Left lobe of liver (tissue), 2 donors: ENCODE measurements at regions not wholly inside any gene's neighbourhood (a gene's known extent, or its start where the extent isn't known, plus 50 kb on each side); places are given as distances from the start of the nearest gene placed in this dataset.

Source experiments
- ATAC-seq: fragments of 200-7000 bp; cut with Tn5 transposase; one replicate; pipeline ENCODE4 v1.9.1; 2020; ENCODE audit warnings: mild to moderate bottlenecking, moderate library complexity
- DNase-seq: peaks from one replicate; pipeline ENCODE4 v3.0.0-alpha.2; 2020; ENCODE audit warnings: low spot score
- donor health status: DM: no; HTN: no; CAD: no; lungs with moderate emphysema.
- donor health status: DM: no; HTN: yes; CAD: no.

DNA sequence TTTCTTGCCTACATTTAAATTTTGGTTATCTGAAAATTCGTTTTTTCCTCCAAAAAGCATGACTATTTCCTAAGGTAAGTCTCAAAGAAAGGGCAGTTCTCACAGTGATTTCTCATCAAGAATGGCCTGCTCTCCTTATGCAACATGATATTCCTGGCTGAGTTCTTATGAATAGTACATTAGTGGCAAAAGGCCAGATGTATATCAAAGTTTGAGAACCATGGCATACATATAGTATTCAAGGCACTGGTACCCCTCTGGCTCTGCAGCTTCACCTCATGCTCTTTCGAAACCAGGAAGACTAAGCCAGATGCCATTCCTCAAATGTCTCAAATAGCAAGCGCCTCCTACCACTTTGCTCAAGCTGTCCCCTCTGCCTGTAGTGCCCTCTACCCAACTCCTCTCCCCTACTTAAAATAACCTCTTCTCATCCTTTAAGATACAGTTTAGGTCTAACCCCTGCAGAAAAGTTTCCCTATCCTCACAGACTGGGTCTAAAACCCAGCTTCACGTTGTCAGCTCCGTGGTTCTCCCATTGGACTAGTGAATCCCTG, 280.3 kb downstream of the HACE1 start:
- ATAC-seq (no peak), DNase-seq (no peak)

DNA sequence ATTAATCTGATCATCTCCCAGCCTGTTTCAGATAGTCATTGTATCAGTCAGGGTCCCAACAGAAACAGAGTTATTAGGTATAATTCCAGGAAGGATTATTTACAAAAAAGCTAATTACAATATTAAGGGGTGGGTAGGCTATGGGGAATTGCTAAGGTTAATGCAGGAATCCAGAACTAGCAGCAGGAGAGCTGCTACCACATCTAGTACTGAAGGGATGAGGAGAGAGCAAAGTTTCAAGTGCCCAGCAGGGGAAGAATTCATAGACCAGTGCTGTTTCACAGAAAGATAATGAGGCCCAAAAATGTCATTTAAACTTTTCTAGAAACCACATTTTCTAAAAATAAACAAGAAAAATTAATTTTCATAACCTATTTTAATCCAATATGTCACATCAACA, 284.2 kb downstream of the HACE1 start:
- ATAC-seq (no peak), DNase-seq (no peak)

DNA sequence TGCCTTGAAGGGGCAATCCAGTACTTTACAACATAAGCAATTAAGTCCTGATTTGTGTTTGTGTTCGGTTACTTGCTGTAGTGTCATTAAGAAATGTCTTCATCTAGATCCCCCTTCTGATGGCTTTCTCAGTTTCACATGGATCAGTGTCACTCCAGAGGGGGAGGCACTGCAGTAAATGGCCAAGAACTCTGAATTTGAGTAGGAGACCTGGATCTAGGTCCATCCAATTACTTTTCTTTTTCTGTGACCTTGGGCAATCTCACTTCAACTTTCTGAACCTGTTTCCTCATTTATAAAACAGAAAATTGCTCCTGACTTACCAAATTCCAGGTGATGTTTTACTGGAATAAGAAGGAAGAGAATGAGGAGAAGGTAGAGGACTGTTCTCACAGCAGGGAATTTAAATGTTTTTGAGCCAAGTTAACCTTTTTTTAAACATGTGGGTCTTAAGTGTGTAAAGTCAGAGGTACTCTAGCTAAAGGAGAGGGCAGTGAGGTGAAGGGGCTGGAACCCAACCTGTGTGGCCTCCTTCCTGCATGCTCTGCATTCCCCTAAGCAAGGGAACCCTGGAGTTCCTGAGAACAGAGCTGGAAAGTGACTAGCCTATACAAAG, 285.5 kb downstream of the HACE1 start:
- DNase-seq (no peak), ATAC-seq (no peak)

DNA sequence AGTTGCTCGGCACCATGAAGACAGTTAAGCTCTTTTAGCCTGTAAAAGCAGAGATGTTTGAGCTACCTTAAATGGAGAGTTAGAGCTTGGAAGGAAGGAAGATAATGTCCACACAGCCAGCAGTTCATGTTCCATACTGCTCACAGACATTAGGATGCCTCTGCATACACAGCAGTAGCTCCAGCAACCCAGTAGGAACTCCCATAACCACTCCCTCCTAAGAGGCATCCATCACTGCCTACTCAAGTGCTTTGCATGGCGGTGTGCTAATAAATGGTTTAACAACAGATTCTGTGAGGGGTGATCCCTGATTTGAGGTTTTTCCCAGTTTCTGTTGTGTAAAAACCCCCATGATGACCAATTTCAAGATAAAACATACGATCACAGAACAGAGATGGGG, 286.4 kb downstream of the HACE1 start:
- DNase-seq (no peak), ATAC-seq (no peak)

DNA sequence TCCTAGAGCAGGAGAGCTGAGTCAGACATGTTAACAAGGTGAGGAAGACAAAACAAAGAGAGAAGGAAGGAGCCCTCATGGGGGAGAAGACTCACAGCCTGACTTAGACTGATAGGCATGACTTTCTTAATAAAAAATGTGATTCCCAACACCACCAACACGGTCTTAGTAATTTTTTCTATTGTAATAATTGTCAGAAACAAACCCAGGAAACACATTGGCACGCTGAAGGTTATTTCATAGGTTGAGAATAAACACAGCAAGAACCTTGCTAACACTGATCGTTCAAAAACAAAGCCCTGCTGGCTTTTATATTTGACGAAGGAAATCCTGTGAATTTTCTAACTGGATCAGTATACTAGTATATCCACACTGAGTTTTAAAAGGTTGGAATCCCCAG, 286.8 kb downstream of the HACE1 start:
- DNase-seq (no peak), ATAC-seq (no peak)

DNA sequence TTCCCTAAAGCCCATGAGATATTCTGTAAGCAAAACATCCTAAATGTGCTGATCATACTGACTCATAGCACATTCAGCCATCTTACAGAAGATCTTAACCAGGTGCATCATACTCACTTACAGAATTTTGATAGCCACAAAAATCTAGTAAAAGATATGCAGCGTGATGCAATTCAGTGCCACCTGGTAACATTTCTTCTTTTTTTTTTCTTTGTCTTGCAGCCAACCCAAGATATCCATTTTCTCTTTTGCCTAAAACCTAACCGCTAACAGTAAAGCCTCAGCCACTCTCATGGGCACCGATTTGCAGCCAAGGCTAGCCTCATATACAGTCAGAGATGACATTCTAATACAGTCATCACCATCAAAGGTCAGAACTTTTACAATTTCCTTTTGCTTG, 293.3 kb downstream of the HACE1 start:
- no peak for ATAC-seq
- DNase-seq = no peak

DNA sequence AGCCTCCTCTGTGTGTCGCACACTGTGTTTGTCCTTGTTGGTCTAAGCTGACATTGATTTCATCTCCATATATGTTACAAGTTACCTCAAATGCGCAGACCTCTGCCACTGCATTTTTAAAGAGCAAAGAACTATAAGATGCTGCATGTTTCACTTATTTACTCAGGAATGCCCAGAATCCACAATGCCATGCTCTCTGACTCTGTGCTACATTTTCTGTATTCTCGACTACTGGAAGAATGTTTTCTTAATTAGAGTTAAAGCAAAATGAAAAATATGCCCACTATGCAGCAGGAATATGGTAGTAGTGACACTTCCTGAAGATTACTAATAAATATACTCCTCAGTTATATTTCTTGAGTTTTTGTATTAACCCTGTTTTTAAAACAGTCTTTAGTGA, 296.4 kb downstream of the HACE1 start:
- ATAC-seq (no peak), DNase-seq (no peak)

DNA sequence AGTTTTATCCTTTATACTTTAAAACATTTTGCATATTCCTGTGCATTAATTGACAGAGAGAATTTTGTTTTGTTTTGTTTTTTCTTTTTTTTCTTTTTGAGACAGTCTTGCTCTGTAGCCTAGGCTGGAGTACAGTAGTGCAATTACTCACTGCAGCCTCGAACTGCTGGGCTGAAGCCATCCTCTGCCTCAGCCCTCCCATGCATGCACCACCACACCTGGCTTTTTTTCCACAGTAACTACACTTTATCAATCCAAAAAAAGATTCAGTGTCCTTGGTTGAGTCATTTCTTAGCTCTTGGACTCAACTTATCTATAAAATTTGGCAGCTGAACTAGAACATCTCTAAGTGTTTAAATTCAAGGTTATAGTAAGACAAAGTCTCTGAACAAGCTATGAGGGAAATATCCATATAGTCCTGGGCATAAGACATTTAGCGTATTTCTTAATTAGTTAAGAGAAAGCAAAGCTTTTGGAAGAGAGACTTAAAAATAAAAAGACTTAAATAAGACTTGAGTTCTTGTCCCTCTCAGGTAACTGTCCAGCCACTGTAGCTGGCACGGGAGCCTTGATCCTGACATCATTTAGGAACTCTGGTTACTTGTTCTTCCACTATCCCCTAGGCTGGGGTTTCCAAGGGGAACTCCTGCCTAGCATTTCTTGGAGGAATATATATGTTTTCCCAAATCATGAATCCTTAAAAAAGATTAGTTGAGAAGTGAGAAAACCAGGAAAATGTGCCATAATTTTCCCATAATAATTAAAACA, 300.1 kb downstream of the HACE1 start:
- DNase-seq (no peak), ATAC-seq (no peak)

DNA sequence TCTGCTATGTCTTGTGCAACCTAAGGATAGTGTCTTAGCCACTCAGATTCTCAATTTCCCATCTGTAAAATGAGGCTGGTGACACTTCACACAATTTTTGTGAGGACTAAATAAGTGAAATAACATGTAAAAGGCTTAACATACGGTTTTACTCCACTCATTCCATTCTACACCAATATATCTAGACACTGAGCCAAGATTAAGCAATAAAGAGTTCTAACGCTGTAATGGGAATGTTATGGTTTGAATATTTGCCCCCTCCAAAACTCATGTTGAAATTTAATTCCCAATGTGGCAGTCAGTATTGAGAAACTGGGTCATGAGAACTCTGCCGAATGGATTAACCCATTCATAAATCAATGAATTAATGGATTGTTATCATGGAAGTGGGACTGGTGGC, 301.0 kb downstream of the HACE1 start:
- DNase-seq (no peak), ATAC-seq (no peak)

DNA sequence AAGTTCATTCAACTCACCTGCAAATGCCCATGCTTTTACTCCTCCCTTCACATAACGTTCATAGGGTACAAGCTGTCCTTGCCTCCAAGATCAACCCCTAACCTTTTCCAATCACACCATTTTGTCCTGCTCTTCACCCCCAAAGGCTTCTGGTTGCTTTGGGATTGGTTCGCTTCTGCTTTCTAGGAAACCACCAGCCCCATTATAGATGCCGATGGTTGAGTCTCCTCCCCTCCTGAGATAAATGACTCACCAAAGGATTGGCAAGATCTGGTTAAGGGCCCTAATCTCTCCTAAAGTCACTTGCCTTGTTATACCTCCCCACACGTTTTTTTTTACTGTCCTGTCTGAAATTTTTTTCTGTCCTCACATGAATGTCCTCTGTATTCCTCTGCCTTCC, 311.4 kb downstream of the HACE1 start:
- ATAC-seq (no peak), DNase-seq (no peak)

DNA sequence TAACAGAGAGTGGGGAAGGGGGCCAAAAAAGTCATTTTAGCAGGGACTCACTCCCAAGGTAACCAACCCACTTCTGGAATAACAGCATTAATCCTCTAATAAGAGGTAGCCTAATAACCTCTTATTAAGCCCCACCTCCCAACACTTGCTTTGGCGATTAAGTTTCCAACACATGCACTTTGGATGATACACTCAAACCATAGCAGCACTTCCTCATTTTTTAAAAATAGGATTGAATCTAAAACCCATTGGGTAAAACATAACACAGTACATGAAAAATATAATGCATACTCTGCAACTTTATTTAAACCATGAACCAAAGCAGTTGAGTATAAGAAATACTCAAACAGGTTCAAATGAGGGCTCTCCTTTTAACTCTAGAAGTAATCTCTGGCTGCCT, 318.3 kb downstream of the HACE1 start:
- DNase-seq = no peak
- no peak for ATAC-seq

DNA sequence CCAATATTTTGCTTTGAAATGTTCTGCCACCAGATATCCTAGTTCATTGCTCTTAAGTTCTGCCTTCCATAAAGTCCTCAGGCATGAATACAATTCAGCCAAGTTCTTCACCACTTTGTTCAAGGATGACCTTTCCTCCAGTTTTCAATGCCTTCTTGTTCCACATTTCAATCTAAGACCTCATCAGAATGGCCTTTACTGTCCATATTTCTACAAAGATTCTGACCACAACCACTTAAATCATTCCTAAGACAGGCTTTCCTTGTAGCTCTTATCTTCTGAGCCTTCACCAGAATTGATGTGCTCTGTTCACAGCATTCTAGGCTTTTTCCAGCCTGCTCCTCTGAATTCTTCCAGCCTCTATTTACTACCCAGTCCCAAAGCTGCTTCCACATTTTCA, 319.0 kb downstream of the HACE1 start:
- ATAC-seq = no peak
- DNase-seq = no peak

DNA sequence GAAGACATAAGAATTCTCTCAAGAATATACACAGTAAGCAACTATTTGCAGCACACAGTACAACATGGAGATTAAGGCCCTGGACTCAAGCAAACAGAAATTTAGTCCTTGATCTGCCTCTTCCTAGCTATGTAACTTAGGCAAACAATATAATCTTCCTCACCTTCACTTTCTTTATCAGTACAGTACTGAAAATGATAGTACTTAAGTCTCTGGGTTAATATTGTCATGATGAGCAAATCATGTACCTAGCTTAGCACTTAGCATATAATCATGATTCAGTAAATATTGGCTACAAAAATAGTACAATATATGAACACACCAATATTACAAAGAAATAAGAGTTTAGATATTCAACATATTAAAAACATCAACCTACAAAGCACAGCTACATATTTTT, 320.5 kb downstream of the HACE1 start:
- no peak for DNase-seq
- ATAC-seq = no peak

DNA sequence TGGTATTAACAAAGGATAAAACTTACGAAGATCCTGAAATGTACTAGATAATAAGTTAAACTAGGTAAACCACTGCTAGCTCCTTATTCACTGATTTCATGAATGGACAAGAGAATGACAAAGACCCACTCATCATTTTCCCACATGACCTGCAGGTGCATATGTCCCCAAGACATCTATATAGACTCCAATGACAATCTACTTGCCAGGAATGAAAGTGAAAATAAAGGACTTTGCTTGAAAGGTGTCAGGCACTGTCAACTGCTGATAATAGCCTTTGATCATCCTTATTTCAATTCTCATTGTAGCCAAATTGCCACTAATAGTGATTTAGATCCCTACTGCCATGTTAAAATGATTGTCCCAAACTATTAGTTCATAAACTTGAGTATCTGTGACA, 321.8 kb downstream of the HACE1 start:
- ATAC-seq (no peak), DNase-seq (no peak)

DNA sequence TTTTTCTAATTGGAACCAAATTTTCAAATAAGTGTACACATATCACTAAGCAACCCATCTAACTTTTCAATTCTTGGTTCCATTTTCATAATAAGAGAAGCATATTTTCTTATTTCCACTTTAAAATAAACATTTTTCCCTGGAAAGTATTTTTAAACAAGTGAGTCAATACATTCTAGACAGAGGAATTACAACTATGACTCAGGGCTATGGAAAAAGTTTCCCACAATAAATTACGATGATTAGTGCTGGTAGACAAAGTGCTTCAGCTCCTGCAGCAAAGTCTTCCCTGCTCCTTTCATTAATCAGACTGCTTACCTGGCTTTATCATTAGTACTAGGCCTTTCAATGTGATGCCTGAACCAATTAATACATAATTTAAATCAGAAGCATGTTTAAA, 322.5 kb downstream of the HACE1 start:
- DNase-seq (no peak), ATAC-seq (no peak)

DNA sequence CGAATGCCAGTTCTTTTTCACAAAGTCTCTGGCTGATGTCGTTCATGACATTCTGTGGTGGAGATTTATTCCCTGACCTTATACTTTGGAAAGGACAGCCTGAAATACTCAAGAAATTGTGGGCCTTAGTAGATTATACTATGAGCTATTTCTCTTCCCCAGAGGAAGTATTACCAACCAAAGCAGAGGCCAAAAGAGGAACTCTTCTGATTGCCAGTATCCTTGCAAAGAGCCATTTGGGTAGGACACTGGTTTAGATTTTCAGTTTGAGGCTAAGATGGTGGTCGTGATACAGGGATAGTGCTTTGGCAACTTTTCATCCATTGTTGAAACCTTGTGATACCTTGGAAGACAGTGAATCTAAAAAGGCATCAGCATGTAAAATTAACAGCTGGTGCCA, 327.3 kb downstream of the HACE1 start:
- DNase-seq (no peak), ATAC-seq (no peak)

DNA sequence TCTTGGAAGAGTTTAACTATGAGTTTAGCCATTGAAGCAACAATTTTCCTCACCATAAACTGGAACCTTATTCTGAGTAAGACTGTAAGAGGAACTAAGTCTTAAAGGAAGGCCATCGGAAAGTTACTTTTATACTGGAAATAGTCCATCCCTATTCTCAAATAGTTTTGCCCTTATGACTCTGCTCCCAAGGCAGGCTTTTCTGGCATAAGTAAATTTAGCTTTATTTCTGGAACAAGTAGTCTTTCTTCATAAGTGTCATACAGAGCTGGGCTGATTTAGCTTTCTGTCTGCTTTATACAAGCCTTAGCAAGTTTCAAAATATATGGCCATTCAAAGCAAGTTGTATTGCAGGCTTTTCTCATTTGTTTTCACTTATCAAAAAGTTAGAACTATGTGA, 328.1 kb downstream of the HACE1 start:
- DNase-seq (no peak), ATAC-seq (no peak)

DNA sequence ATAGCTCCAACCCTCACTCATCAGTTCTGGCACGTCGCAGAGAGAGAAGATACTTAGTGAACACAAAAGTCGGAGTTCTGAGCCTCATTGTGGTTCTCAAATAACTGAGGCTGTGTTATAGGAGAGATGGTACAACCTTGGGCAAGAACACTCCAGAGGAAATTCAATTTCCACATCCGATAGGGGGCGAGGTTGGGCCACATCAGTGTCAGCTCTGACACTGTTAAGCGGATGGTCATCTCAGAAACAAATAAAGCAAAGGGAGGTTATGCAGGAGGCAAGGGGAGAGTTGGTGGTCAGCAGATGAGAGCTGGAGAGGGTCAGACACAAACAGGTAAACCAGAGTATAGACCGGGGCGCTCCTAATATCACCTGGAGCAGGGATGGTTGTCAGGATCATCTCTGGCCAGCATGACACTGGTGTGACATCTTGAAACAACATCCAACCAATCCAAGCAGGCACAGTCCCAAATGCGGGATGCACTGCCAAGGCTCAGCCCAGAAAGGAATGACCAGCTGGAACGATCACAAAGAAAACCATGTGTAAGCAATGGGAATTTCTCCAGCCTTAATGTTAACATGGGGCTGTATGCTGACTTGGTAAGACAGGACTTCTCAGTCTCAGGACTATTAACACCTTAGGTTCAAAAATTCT, 331.8 kb downstream of the HACE1 start:
- DNase-seq (no peak), ATAC-seq (peak; percentile 63)

DNA sequence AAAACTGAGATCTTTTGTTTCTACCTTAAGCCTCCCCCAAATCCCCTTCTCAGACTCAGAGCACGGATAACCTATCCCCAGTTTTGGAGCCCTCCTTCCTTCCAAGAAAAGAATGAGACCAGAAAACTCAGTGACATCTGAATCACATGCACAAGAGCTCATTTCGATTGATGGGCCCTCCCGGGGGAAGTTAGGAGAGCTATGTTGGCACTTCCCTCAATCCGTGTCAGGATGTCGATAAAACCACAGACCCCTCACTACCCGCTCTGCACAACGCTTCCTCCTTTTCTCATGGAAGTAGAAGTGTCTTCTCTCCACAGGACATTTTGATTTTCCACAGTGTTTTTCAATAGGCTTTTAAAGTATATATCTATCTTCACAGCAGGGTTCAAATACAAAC, 332.4 kb downstream of the HACE1 start:
- no peak for ATAC-seq
- no peak for DNase-seq

DNA sequence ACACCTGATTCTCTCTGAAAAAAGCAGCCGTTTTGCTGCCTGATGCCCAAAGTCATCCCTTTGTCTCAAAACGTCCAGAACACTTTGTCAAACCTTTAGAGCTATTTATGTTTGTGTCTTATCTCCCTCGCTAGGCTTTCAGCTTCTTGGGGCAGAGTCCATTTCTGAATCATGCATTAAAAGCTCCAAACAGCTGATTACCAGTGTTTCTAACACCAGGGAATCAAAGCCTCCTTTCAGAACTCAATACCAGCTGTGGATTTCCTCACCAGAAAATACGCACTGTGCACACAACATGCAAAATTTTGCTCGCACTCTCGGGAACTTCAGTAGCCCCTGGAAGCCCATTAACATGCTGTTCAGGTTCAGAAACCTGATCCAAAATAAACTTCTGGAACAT, 333.3 kb downstream of the HACE1 start:
- DNase-seq (no peak), ATAC-seq (no peak)

DNA sequence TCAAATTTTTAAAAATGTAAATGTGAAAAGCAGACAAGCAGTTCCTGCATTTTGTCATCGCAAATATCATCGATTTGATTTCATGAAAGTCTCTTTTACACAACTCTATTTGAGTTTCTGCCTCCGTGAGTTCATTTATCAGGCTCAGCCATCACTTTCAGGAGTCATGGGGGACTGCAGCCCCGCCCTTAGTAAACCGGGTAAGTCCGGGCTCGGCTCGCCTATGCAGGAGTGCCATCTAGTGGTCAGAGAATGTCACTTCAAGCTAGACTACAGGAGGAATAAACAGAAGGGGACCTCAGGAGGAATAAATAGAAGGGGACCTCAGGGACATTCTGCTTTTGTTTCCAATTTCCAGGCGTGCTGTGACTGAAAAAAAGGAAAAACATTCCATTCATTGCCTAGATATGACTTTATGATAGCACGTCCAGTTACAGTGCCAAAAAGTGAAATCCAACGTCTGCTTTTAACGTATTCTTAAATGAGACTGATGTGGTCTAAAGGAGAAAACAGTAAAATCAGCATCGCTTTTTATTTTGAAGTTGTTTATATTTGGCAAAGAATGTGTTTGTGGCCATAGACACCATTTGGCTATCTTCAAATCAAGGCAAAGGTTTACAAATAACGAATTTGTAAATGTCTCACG, 333.9 kb downstream of the HACE1 start:
- peak; percentile 98 for ATAC-seq

DNA sequence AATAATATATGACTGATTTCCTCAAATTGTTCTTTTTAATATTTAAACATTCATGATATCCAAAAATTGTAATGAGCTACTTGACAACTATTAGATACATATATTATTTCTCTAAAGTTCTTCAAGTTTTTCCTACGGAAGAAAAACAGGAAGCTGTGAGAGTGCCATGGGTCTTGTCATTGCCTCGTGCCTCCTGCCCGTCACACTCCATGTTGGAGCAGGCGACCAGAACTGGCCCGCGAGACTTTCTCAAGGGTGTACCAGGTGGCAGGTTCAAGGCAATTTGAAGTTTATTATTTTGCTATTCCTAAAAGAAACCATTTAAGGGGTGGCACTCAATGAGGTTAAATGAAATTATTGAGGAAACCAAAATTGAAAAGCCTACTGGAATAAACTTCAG, 337.2 kb downstream of the HACE1 start:
- no peak for DNase-seq
- ATAC-seq = no peak

More for the DNA sequence above, 333.9 kb downstream of the HACE1 start:
- DNase-seq = peak; percentile 56
